Urinary bladder (tissue), 3 donors: ENCODE measurements at regions not wholly inside any gene's neighbourhood (a gene's known extent, or its start where the extent isn't known, plus 50 kb on each side); places are given as distances from the start of the nearest gene placed in this dataset.

ENCODE experiments used
- DNase-seq: peaks from one replicate; pipeline ENCODE4 v3.0.0-alpha.2; 2015; ENCODE audit errors: extremely low spot score
- H3K27ac ChIP-seq: one replicate; pipeline ENCODE4 v1.5.1; 2013; ENCODE audit warnings: low read depth, mild to moderate bottlenecking, moderate library complexity
- H3K36me3 ChIP-seq: one replicate; pipeline ENCODE4 v1.6.1; 2013; ENCODE audit warnings: mild to moderate bottlenecking, moderate library complexity; ENCODE audit not compliant: insufficient read depth
- H3K4me1 ChIP-seq: one replicate; pipeline ENCODE4 v1.6.1; 2013; ENCODE audit warnings: mild to moderate bottlenecking, moderate library complexity; ENCODE audit not compliant: insufficient read depth
- H3K4me3 ChIP-seq: one replicate; pipeline ENCODE4 v1.5.1; 2013; ENCODE audit warnings: low read depth, low read length
- WGBS: extraction: QIAGEN DNeasy Blood & Tissue Kit; methylation state at CpG from one replicate; pipeline ENCODE4 v1.1.7; 2013; 5-methylcytosine and 5-hydroxymethylcytosine counted together
- donor health status: healthy with polysubstance abuse.
- donor health status: healthy.

DNA sequence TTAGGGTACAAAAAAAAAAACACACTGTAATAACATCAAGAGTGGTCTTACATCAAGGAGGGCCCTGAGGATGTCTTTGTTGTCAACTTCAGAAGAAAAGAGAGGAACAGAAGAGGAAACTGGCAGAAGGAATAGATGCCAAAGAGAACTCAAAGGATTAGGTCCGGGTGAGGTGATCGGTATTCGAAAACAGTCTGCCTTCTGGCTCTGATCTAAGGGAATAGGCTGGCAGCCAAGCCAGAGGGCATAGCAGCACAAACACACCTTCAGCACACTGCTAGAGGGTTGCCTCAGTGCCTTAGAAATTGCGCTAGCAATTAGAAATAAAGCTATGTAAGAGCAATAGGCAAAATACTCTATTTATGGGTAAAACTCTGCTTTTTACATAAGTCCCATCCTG, 91.4 kb upstream of the TTC29 start:
- Histone ChIP-seq H3K4me1 (no peaks in the 10 kb centered on the region), H3K36me3 (no peaks in the 10 kb centered on the region), H3K4me3 (no peak overlapping the region), H3K27ac (no peak overlapping the region)
- DNase-seq: no peak
- 84% methylated on average over 4 of the region's 4 CpGs for WGBS

DNA sequence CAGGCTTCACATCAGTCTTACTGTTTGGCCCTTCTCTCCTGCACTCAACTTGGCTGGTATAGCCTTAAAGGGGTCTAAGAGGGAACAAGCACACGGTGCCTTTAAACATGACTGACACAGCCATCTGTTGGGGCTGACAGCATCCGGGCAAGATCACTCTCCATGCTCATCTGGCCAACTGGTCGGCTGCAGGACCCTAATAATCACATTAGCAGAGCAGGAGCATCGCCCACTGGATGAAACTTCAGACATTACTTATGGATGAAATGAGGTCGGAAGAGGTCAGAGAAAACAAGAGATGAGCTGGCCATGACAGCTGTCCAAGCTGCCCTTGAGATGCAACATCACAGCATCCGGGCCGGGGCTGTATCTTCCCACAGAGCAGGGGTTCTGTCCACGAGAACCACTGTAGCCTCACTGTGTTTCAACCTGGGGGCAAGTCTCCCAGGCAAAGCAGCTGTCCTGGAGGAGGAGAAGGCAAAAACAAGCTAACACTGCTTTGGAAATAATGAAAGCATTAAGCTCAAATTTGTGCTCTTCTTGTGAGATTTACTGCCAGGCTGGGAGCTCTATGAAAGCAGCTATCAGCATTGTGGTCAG, 94.4 kb upstream of the TTC29 start:
- Histone ChIP-seq H3K27ac (no peak overlapping the region), H3K4me1 (no peaks in the 10 kb centered on the region), H3K4me3 (no peak overlapping the region), H3K36me3 (no peaks in the 10 kb centered on the region)
- no peak for DNase-seq
- 87% methylated on average over 8 of the region's 8 CpGs for WGBS

DNA sequence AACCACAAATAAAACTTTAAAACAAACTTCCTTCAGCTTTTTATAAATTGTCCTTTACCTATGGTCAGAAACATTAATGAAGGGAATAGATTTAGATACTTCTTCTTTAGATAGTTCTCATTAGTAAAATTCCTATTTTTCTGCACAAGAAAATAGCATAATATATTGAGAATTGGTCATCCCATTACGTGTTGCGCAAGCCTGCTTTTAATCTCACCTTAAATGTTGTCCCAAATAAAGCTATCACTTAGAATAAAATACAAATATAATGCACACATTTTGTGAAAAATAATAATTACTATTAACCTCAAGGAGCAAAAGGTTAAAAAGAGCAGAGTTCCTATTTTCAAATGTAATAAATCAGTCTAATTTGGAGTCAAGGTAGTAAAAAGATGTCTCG, 95.2 kb upstream of the TTC29 start:
- DNase-seq: no peak
- H3K4me3 ChIP-seq: no peak overlapping the region
- 87% methylated on average over 3 of the region's 3 CpGs for WGBS
- H3K36me3 ChIP-seq: no peaks in the 10 kb centered on the region
- H3K27ac ChIP-seq: no peak overlapping the region
- H3K4me1 ChIP-seq: no peaks in the 10 kb centered on the region

DNA sequence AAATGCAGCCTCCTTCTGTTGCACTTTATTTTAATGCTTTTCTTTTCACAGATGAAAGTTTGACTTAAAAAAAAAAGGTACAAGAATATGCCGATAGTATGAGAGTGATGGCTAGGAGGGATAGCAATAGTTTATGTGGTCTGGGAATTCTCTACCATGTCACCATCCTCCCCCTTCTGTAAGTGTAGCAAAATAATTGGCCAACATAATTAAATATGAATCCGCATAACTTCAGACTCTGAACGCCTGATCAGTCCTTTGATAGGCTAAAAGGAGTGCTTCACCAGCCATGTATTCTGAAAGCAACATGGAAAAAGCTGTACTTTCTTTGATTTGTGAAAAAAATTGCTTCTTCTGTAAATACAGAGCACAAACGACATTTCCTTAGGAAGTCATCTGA, 95.7 kb upstream of the TTC29 start:
- Histone ChIP-seq H3K4me3 (no peak overlapping the region), H3K4me1 (no peaks in the 10 kb centered on the region), H3K36me3 (no peaks in the 10 kb centered on the region), H3K27ac (no peak overlapping the region)
- DNase-seq: no peak
- 51% methylated on average over 4 of the region's 4 CpGs for WGBS

DNA sequence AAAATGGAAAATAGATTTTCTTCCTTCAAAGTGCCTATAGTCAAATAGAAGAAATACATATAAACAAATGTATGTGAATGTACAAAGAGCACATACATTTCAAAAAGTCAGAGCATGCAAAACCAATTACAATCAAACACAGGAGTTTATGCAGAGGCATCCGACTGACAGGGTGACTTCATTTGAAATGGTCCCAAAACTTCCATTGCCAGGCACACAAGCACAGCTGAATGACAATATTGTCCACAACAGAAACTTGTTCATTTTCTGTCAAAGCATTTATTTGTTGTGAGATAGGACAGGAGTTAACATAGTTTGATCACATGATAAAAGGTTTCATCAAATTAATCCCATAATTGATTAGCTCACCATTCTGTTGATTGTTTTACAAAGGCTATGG, 96.4 kb upstream of the TTC29 start:
- 79% methylated on average over 1 of the region's 1 CpG for WGBS
- no peaks in the 10 kb centered on the region for H3K36me3 ChIP-seq

DNA sequence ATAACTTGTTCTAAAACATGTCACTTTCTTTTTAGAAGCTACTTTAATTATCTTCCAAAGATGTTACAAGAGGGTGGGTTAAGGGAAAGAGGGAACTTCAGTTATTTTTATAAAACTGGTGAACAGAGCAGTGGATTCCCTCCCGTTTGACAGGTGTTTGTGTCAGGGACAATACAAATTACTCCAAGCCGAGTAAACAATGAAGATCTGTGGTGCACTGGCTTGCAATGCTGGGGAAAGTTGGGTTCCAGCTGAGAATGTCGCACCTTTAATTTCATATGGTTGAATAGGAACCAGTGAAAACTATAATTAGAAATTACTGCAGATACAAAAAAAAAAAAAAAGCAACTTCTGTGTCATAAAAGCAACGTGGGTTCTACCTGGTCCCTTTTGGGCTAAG, 98.6 kb upstream of the TTC29 start:
- H3K36me3 ChIP-seq: no peaks in the 10 kb centered on the region
- H3K4me1 ChIP-seq: no peaks in the 10 kb centered on the region
- 59% methylated on average over 4 of the region's 4 CpGs for WGBS
- DNase-seq: no peak
- no peak overlapping the region for H3K27ac ChIP-seq
- no peak overlapping the region for H3K4me3 ChIP-seq

More for the DNA sequence above, 96.4 kb upstream of the TTC29 start:
- DNase-seq: no peak
- Histone ChIP-seq H3K27ac (no peak overlapping the region), H3K4me3 (no peak overlapping the region), H3K4me1 (no peaks in the 10 kb centered on the region)

DNA sequence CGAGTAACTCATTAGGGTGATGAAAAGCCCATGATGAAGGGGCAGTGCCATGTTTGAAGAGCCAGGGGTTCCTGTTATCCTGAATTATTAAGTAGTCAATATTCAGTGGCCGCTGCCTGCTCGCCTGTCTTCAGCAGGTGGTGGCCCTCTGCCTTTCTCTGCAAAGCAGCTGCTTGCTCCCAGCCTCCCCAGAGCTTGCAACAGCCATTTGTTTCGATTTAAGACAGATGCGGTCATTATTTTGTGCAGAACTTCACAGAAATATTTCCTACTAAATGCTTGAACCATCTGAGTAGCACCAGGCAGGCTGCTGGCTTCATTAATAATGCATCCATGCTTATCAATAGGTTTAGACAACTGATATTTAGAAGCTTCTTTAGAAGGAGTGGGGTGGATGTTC, 104.3 kb upstream of the TTC29 start:
- Histone ChIP-seq H3K27ac (no peak overlapping the region), H3K4me1 (no peaks in the 10 kb centered on the region), H3K4me3 (no peak overlapping the region), H3K36me3 (no peaks in the 10 kb centered on the region)
- WGBS: 60% methylated on average over 5 of the region's 5 CpGs
- no peak for DNase-seq

DNA sequence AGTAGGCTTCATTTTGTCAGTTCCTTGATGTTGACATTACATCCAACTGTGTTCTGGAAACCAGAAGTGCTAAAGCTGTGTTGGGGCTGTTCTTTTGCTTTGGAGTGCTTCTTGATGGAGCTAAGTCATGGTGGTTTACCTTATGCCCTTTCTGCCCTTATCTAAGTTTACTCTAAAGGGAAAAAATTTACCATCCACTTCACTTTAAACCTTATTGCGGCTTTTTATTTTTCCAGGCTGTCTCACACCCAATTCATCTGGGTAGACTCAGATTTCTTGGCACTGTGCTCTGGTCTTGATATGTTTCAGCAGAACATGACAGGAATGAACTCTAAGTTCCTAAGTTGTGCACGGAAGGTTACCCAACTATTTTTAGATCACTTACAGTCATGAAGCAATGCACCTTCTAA, 104.7 kb upstream of the TTC29 start:
- Histone ChIP-seq H3K27ac (no peak overlapping the region), H3K4me3 (no peak overlapping the region), H3K36me3 (no peaks in the 10 kb centered on the region), H3K4me1 (no peaks in the 10 kb centered on the region)
- DNase-seq: no peak
- 29% methylated on average over 2 of the region's 2 CpGs for WGBS

DNA sequence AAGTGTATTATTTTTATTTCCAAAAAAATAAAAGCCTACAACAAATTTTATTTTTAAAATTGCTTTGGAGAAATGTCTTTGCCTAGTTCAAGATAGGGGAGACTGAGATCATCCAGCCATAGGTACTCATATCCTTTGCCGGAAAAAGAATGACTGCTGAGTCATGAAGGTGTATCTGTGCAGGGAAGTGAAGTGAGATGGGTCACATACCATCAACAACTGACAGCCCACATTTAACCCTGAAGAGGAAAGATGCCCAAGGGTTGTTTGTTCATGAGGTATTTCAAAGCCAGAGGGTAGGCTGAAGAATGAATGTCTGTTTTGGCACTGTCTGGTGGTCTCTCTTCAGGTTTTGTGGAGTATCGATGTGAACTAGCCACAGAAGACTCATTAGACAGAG, 106.7 kb upstream of the TTC29 start:
- H3K27ac ChIP-seq: no peak overlapping the region
- no peaks in the 10 kb centered on the region for H3K4me1 ChIP-seq
- 92% methylated on average over 2 of the region's 2 CpGs for WGBS
- H3K36me3 ChIP-seq: no peaks in the 10 kb centered on the region
- no peak overlapping the region for H3K4me3 ChIP-seq
- no peak for DNase-seq

DNA sequence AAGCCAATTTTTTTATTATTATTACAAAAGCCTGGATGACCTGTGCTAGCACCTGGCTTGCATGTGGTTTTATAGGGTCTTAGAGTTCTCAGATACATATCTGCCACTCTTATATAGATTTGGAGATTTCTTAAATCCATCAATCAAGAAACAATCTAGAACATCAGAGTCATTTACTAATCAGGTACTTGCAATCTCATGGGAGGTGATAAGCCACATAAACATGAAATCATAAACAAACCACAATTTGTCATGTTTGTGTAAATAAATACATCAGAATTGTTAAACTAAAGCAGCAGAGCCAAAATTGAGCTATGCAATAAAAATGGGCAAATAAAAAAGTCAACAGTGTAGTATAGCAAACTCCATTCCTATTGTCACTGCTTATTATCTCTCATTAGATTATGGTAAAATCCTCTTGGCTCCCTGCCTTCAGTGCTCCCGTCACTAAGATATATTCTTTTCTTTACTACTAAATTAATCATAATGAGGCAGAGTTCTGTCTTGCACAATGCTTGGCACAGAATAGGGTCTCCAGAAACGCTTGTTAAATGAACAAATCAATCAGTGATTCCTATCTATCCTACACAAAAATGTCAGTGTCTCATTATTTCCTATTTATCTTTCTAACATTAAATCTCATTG, 108.7 kb upstream of the TTC29 start:
- no peaks in the 10 kb centered on the region for H3K4me1 ChIP-seq
- DNase-seq: no peak
- 30% methylated on average over 2 of the region's 2 CpGs for WGBS

DNA sequence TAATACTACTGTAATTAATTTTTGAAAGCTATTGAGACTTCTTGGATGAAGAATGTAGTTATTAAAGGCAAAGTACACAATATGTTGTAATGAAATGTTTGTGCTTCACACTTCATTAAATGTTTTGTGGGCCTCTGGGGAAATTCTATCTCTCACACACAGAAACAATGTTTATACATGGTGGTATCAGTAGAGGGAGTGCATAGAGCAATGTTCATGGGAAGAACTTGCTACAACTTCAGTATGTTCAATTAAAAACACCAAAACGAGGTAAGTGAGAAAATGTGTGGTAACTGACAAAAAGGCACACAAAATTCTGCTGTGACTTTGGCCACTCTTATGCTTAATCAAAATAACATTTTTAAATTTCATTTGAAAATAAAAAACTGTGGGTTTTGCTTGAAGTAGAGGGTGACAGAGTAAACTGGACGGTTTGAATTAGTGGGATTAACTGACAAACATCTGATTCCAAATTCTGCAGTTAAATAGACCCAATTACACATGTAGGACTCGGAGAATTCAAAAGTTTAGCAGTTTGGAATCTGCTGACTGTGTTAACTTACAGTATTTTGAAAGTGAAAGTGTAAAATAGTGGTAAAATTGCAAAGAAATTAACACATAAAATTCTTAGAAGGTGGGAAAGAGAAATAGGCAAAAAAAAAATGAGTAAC, 111.4 kb upstream of the TTC29 start:
- H3K4me3 ChIP-seq: peak overlapping the region; percentile 39
- no peaks in the 10 kb centered on the region for H3K4me1 ChIP-seq
- H3K36me3 ChIP-seq: no peaks in the 10 kb centered on the region
- 21% methylated on average over 3 of the region's 3 CpGs for WGBS
- DNase-seq: no peak
- H3K27ac ChIP-seq: no peak overlapping the region

More for the DNA sequence above, 108.7 kb upstream of the TTC29 start:
- Histone ChIP-seq H3K36me3 (no peaks in the 10 kb centered on the region), H3K4me3 (no peak overlapping the region), H3K27ac (no peak overlapping the region)

DNA sequence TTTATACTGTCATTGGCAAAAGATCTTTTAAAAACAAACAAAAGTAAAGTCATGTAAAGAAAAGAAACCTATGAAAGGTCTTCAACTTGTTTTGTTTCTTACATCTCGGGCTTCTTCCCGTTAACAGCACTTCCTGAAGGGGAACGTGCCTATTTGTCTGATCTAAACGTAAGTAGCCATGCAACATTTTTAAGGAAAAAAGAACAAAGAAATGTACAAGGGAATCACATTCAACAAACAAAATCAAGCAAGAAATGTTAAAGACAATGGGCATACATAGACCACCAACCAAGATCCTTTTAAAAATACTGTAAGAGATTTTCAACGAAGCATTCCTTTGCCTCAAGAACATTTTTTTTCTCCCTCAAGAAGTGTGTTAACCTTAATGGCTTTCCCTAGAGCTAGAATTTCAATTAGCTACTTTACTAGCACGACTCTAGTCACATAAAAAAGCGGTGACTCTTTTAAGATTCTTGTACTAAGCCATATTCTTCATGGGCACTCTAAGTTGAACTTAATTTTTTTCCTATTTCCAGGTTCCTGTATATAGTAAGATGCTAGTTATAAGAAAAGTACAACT, 112.0 kb upstream of the TTC29 start:
- WGBS: 18% methylated on average over 7 of the region's 7 CpGs
- DNase-seq: no peak
- H3K4me3 ChIP-seq: peak overlapping the region; percentile 39
- no peaks in the 10 kb centered on the region for H3K4me1 ChIP-seq
- H3K36me3 ChIP-seq: no peaks in the 10 kb centered on the region
- no peak overlapping the region for H3K27ac ChIP-seq

DNA sequence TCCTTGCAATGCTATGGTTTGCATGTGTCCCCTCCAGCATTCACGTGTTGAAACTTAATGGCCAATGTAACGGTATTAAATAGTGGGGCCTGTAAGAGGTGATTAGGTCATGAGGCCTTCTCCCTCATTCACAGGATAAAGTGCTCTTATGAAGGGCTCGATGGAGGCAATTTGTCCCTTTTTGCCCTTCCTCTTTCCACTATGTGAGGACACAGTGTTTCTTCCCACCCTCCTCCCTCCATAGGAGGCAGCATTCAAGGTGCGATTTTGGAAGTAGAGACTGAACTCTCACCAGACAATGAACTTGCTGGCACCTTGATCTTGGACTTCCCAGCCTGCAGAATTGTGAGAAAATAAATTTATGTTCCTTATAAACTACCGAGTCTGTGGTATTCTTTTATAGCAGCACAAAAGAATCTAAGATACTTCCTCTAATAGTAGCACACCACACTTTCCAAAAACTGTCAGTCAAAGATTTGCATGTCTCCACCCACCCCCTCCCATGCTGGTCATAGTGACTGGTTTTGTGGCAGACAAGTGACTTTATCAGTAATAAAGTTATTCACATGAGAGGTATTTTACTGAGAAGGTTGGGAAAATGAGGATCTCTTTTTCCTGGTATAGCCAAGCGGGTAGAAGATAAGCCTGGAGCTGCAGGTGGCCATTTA, 113.5 kb upstream of the TTC29 start:
- DNase-seq: no peak
- H3K36me3 ChIP-seq: no peaks in the 10 kb centered on the region
- WGBS: 92% methylated on average over 6 of the region's 6 CpGs

More for the DNA sequence above, 113.5 kb upstream of the TTC29 start:
- no peak overlapping the region for H3K4me3 ChIP-seq
- no peak overlapping the region for H3K27ac ChIP-seq
- no peaks in the 10 kb centered on the region for H3K4me1 ChIP-seq
